ENCODE measurements at regions not wholly inside any gene's neighbourhood (a gene's known extent, or its start where the extent isn't known, plus 50 kb on each side); places are given as distances from the start of the nearest gene placed in this dataset.
"Not testable (repeated sequence)": the region's sequence is repeated elsewhere in the genome, so short reads cannot be mapped to it uniquely, and the experiment has no call there.

- no peak for DNase-seq
Measured at GRCh38 chr22:49470741-49471503, 356.8 kb downstream of the BRD1 start.

- DNase-seq = no peak
Measured at GRCh38 chr22:49469896-49470740, 357.6 kb downstream of the BRD1 start.

GRCh38 chr22:49468487-49469198 is 359.0 kb downstream of the BRD1 start:
- no peak for DNase-seq

- no peak for DNase-seq
Measured at GRCh38 chr22:49466878-49467595, 360.6 kb downstream of the BRD1 start.

GRCh38 chr22:49464037-49464436 is 363.6 kb downstream of the BRD1 start:
- no peak for DNase-seq

GRCh38 chr22:49462795-49463194 is 364.9 kb downstream of the BRD1 start:
- DNase-seq = no peak

- DNase-seq = no peak
Measured at GRCh38 chr22:49462291-49462690, 365.4 kb downstream of the BRD1 start.

- DNase-seq = no peak
Measured at GRCh38 chr22:49461674-49462073, 366.0 kb downstream of the BRD1 start.

GRCh38 chr22:49460592-49461281 is 366.9 kb downstream of the BRD1 start:
- no peak for DNase-seq

GRCh38 chr22:49460091-49460490 is 367.6 kb downstream of the BRD1 start:
- DNase-seq = no peak

GRCh38 chr22:49458708-49459099 is 369.0 kb downstream of the BRD1 start:
- DNase-seq = no peak

- no peak for DNase-seq
Measured at GRCh38 chr22:49457946-49458707, 369.5 kb downstream of the BRD1 start.

GRCh38 chr22:49457146-49457545 is 370.5 kb downstream of the BRD1 start:
- no peak for DNase-seq

- no peak for DNase-seq
Measured at GRCh38 chr22:49455595-49455994, 372.1 kb downstream of the BRD1 start.

GRCh38 chr22:49454726-49455125 is 372.9 kb downstream of the BRD1 start:
- DNase-seq = no peak

GRCh38 chr22:49453771-49454170 is 373.9 kb downstream of the BRD1 start:
- DNase-seq = no peak

GRCh38 chr22:49453019-49453418 is 374.7 kb downstream of the BRD1 start:
- not testable (repeated sequence) for DNase-seq

- DNase-seq = no peak
Measured at GRCh38 chr22:49452362-49452946, 375.2 kb downstream of the BRD1 start.

- DNase-seq = no peak
Measured at GRCh38 chr22:49451070-49451840, 376.4 kb downstream of the BRD1 start.

- no peak for DNase-seq
Measured at GRCh38 chr22:49450498-49450897, 377.2 kb downstream of the BRD1 start.
